RWPE1 (cell line): ENCODE measurements at regions not wholly inside any gene's neighbourhood (a gene's known extent, or its start where the extent isn't known, plus 50 kb on each side); places are given as distances from the start of the nearest gene placed in this dataset.

ENCODE experiments used
- CTCF ChIA-PET: fragments of 350-600 bp; sonication (Branson Sonifier 250); formaldehyde crosslinking; extraction: SDS; loops from one replicate; lab custom pipeline; 2021; lab: Yijun Ruan, JAX
- POLR2A ChIA-PET: fragments of 400-600 bp; formaldehyde crosslinking; extraction: SDS; loops from one replicate; lab custom pipeline; 2020; ENCODE audit warnings: antibody characterized with exemption; ENCODE audit not compliant: low non-redundant PET; lab: Yijun Ruan, JAX
- DNase-seq: peaks from one replicate; pipeline ENCODE4 v3.0.0; 2012; ENCODE audit warnings: low spot score
- H3K27ac ChIP-seq: fragments of 450-650 bp; 2 replicates; pipeline ENCODE4 v1.5.1; 2017
- CTCF ChIP-seq: fragments of 450-650 bp; conservative IDR thresholded peaks from 2 replicates; pipeline ENCODE4 v1.5.1; 2017; ENCODE audit warnings: low read depth, mild to moderate bottlenecking

GRCh38 chr4:112861691-112862674 lies 187.5 kb upstream of the ANK2 start:
- CTCF ChIA-PET = interaction anchor here (0.6 to 1.6 kb wide), 2 partner anchors 77 to 99 kb away, joined by 3 to 7 read pairs; no protein-coding TSS in a partner anchor
- POLR2A ChIA-PET = no interaction called here
- DNase-seq = no peak
- TF ChIP-seq CTCF = no peak
- H3K27ac ChIP-seq = no peak overlapping the region

- ChIA-PET POLR2A (interaction anchor here (0.5 kb wide), 1 partner anchor 101 kb away, joined by 7 read pairs; no protein-coding TSS in a partner anchor), CTCF (no interaction called here)
- DNase-seq = no peak
- no peak for TF ChIP-seq CTCF
- H3K27ac ChIP-seq = no peak overlapping the region
These were observed 184.0 kb upstream of the ANK2 start for GRCh38 chr4:112865443-112865842.

GRCh38 chr4:112876316-112876715 lies 173.1 kb upstream of the ANK2 start:
- no peak overlapping the region for H3K27ac ChIP-seq
- ChIA-PET POLR2A (no interaction called here), CTCF (no interaction called here)
- DNase-seq = no peak
- TF ChIP-seq CTCF = no peak

- POLR2A ChIA-PET = no interaction called here
- DNase-seq = no peak
- no peak overlapping the region for H3K27ac ChIP-seq
- CTCF ChIA-PET = no interaction called here
- TF ChIP-seq CTCF = no peak
These were observed 167.6 kb upstream of the ANK2 start for GRCh38 chr4:112881842-112882241.

GRCh38 chr4:112882286-112882685 lies 167.2 kb upstream of the ANK2 start:
- no peak overlapping the region for H3K27ac ChIP-seq
- POLR2A ChIA-PET = no interaction called here
- DNase-seq = no peak
- no peak for TF ChIP-seq CTCF
- CTCF ChIA-PET = no interaction called here

- POLR2A ChIA-PET = no interaction called here
- no peak overlapping the region for H3K27ac ChIP-seq
- no peak for TF ChIP-seq CTCF
- CTCF ChIA-PET = interaction anchor here (0.6 kb wide), 1 partner anchor 119 kb away, joined by 3 read pairs; no protein-coding TSS in a partner anchor
- DNase-seq = no peak
These were observed 165.0 kb upstream of the ANK2 start for GRCh38 chr4:112884406-112884805.
